Cardiac fibroblast (primary cell): ENCODE measurements at regions not wholly inside any gene's neighbourhood (a gene's known extent, or its start where the extent isn't known, plus 50 kb on each side); places are given as distances from the start of the nearest gene placed in this dataset.

Experiments
- DNase-seq, 2 donors: peaks; one replicate each; pipeline versions ENCODE4 v3.0.0 to v3.0.0-alpha.2; 2010; ENCODE audit warnings: low read depth in 2 of 2
- H3K4me3 ChIP-seq, 2 donors: replicated peaks in 1 of 2; 1 replicate in 1 of 2; 2 replicates in 1 of 2; pipeline ENCODE4 v1.5.1; 2011; ENCODE audit warnings: low read depth in 2 of 2, low read length in 2 of 2, mild to moderate bottlenecking in 2 of 2, moderate library complexity in 1 of 2
- CTCF ChIP-seq: IDR thresholded peaks from one replicate; pipeline ENCODE4 v1.5.1; 2011; ENCODE audit warnings: low read depth, mild to moderate bottlenecking, low read length, inconsistent platforms

GRCh38 chr3:99071096-99071495 is 169.6 kb upstream of the DCBLD2 start:
- no peak for DNase-seq
- TF ChIP-seq CTCF, result no peak
- no peak overlapping the region for H3K4me3 ChIP-seq

- DNase-seq, result no peak
- no peak for TF ChIP-seq CTCF
- H3K4me3 ChIP-seq, result no peak overlapping the region
Observed at GRCh38 chr3:99069973-99070372, 168.5 kb upstream of the DCBLD2 start.

- H3K4me3 ChIP-seq, result no peak overlapping the region
- TF ChIP-seq CTCF, result no peak
- no peak for DNase-seq
Observed at GRCh38 chr3:99066863-99067262, 165.4 kb upstream of the DCBLD2 start.

GRCh38 chr3:99049164-99049563 is 147.7 kb upstream of the DCBLD2 start:
- no peak for TF ChIP-seq CTCF
- DNase-seq, result peak in 1 of 2 donors; percentile 5
- no peak overlapping the region for H3K4me3 ChIP-seq

- DNase-seq, result no peak
- H3K4me3 ChIP-seq, result no peak overlapping the region
- no peak for TF ChIP-seq CTCF
Observed at GRCh38 chr3:99041747-99042146, 140.3 kb upstream of the DCBLD2 start.

GRCh38 chr3:99031778-99032177 is 130.3 kb upstream of the DCBLD2 start:
- no peak for DNase-seq
- TF ChIP-seq CTCF, result no peak
- no peak overlapping the region for H3K4me3 ChIP-seq

GRCh38 chr3:99023590-99024192 is 122.2 kb upstream of the DCBLD2 start:
- peak; percentile 50 for TF ChIP-seq CTCF
- H3K4me3 ChIP-seq, result no peak overlapping the region
- DNase-seq, result peak; percentile 65 to 75
